Right cardiac atrium (tissue), 5 donors: ENCODE measurements at regions not wholly inside any gene's neighbourhood (a gene's known extent, or its start where the extent isn't known, plus 50 kb on each side); places are given as distances from the start of the nearest gene placed in this dataset.
"Not testable (repeated sequence)": the region's sequence is repeated elsewhere in the genome, so short reads cannot be mapped to it uniquely, and the experiment has no call there.

Experiments used
- ATAC-seq, 2 donors: fragments of 200-7000 bp; cut with Tn5 transposase; one replicate each; pipeline versions ENCODE4 v1.8.0 to v1.9.1; 2020; ENCODE audit warnings: moderate library complexity in 2 of 2, mild to moderate bottlenecking in 1 of 2
- DNase-seq, 3 donors: peaks; one replicate each; pipeline ENCODE4 v3.0.0-alpha.2; 2020
- H3K27ac ChIP-seq: one replicate; pipeline ENCODE4 v1.5.1; 2013; ENCODE audit warnings: mild to moderate bottlenecking, low read length, control low read depth, moderate library complexity
- H3K27me3 ChIP-seq: one replicate; pipeline ENCODE4 v1.6.1; 2013; ENCODE audit not compliant: control insufficient read depth, insufficient read depth
- H3K4me1 ChIP-seq: one replicate; pipeline ENCODE4 v1.6.1; 2013; ENCODE audit warnings: low read length; ENCODE audit not compliant: control insufficient read depth, insufficient read depth
- H3K4me3 ChIP-seq: one replicate; pipeline ENCODE4 v1.5.1; 2013; ENCODE audit warnings: low read length, control low read depth
- H3K9me3 ChIP-seq: one replicate; pipeline ENCODE4 v1.6.1; 2013; ENCODE audit warnings: low read length; ENCODE audit not compliant: control insufficient read depth
- WGBS: extraction: QIAGEN DNeasy Blood & Tissue Kit; methylation state at CpG from one replicate; pipeline ENCODE4 v1.1.7; 2013; 5-methylcytosine and 5-hydroxymethylcytosine counted together
- intact Hi-C, 4 donors: fragments of 100-400 bp; cut with DNase I; formaldehyde crosslinking; loops; one replicate each; pipeline versions ENCODE4 v1.11.0 to v1.14.0; 2022 to 2023
- donor health status: healthy with polysubstance abuse.
- donor health status: DM: no; HTN: yes; CAD: no.
- donor health status: DM: no; HTN: no; CAD: no.
- donor health status: DM: no; HTN: yes; CAD: no; lungs with severe emphysema.
- donor health status: DM: yes; HTN: yes; CAD: no.

- no peak overlapping the region for H3K4me3 ChIP-seq
- 83% methylated on average over 16 of the region's 16 CpGs for WGBS
- intact Hi-C loops, result loop anchor here in 2 of 4 donors (10.0 kb wide), 3 partner anchors 68 to 428 kb away; no protein-coding TSS in a partner anchor
- ATAC-seq (no peak), DNase-seq (no peak)
- no peaks in the 10 kb centered on the region for H3K4me1 ChIP-seq
- no peaks in the 10 kb centered on the region for H3K27me3 ChIP-seq
- no peak overlapping the region for H3K27ac ChIP-seq
- H3K9me3 ChIP-seq, result no peaks in the 10 kb centered on the region
Observed at GRCh38 chr22:23382428-23383218, 197.5 kb downstream of the IGLL1 start.

GRCh38 chr22:23381661-23382427 is 198.2 kb downstream of the IGLL1 start:
- H3K9me3 ChIP-seq, result no peaks in the 10 kb centered on the region
- 91% methylated on average over 16 of the region's 16 CpGs for WGBS

GRCh38 chr22:23380911-23381310 is 199.2 kb downstream of the IGLL1 start:
- Histone ChIP-seq H3K4me3 (no peak overlapping the region), H3K27me3 (no peaks in the 10 kb centered on the region), H3K27ac (no peak overlapping the region), H3K4me1 (no peaks in the 10 kb centered on the region), H3K9me3 (no peaks in the 10 kb centered on the region)
- intact Hi-C loops, result loop anchor here in 2 of 4 donors (10.0 kb wide), 3 partner anchors 66 to 426 kb away; no protein-coding TSS in a partner anchor
- DNase-seq (no peak), ATAC-seq (no peak)
- over 99% methylated on average over 4 of the region's 4 CpGs for WGBS

More at GRCh38 chr22:23381661-23382427, 198.2 kb downstream of the IGLL1 start:
- Histone ChIP-seq H3K27ac (no peak overlapping the region), H3K4me3 (no peak overlapping the region), H3K4me1 (no peaks in the 10 kb centered on the region), H3K27me3 (no peaks in the 10 kb centered on the region)
- DNase-seq, result no peak
- intact Hi-C loops, result loop anchor here in 2 of 4 donors (10.0 kb wide), 3 partner anchors 67 to 427 kb away; no protein-coding TSS in a partner anchor
- no peak for ATAC-seq

DNA sequence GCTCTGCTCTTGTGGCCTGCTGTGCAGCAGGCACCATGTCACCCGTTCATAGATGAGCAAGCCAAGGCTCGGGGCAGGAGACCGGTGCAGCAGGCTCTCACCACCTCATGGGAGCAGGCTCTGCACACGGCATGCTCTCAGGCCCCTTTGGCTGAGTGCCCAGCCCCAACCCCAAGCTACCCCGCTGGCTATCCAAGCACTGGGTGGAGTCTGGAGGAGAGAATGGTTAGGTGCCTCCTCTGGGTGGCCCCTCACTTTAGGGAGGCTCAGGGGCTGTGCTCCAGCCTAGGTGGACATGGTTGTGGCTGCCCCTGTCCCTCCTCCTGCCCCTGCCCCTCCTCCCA is 199.9 kb downstream of the IGLL1 start:
- no peaks in the 10 kb centered on the region for H3K27me3 ChIP-seq
- H3K27ac ChIP-seq, result no peak overlapping the region
- no peak overlapping the region for H3K4me3 ChIP-seq
- H3K4me1 ChIP-seq, result no peaks in the 10 kb centered on the region
- ATAC-seq, result no peak
- DNase-seq, result no peak
- no peaks in the 10 kb centered on the region for H3K9me3 ChIP-seq
- WGBS, result 34% methylated on average over 5 of the region's 5 CpGs
- intact Hi-C loops, result loop anchor here in 2 of 4 donors (10.0 kb wide), 3 partner anchors 65 to 425 kb away; no protein-coding TSS in a partner anchor

- DNase-seq, result not testable (repeated sequence)
Observed at GRCh38 chr22:23379540-23380229, 199.4 kb downstream of the BCR start.

DNA sequence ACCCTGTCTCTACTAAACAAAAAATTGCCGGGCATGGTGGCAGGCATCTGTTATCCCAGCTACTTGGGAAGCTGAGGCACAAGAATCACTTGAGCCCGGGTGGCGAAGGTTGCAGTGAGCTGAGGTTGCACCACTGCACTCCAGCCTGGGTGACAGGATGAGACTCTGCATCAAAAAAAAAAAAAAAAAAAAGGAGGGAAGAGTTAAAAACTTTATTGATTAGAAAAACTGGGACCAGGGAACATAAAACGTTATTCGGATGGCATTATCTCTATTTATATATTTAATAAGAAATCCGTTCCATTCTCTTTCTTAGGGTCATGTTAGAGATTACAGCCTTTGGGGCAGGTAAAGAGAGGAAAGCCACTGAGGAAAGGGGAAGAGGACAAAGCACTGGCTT is 197.5 kb downstream of the BCR start:
- no peaks in the 10 kb centered on the region for H3K9me3 ChIP-seq
- intact Hi-C loops, result loop anchor here in 1 of 4 donors (10.0 kb wide), 1 partner anchor 83 kb away; no protein-coding TSS in a partner anchor
- WGBS, result 81% methylated on average over 6 of the region's 6 CpGs
- no peak overlapping the region for H3K4me3 ChIP-seq
- no peak overlapping the region for H3K27ac ChIP-seq
- DNase-seq (no peak), ATAC-seq (no peak)
- no peaks in the 10 kb centered on the region for H3K27me3 ChIP-seq
- H3K4me1 ChIP-seq, result no peaks in the 10 kb centered on the region

More at GRCh38 chr22:23379540-23380229, 199.4 kb downstream of the BCR start:
- intact Hi-C loops, result loop anchor here in 3 of 4 donors (10.0 kb wide), 4 partner anchors 65 to 425 kb away; no protein-coding TSS in a partner anchor
- H3K9me3 ChIP-seq, H3K27ac ChIP-seq, H3K4me3 ChIP-seq, H3K27me3 ChIP-seq, ATAC-seq, H3K4me1 ChIP-seq: not testable (repeated sequence)
- WGBS, result 89% methylated on average over 15 of the region's 18 CpGs

DNA sequence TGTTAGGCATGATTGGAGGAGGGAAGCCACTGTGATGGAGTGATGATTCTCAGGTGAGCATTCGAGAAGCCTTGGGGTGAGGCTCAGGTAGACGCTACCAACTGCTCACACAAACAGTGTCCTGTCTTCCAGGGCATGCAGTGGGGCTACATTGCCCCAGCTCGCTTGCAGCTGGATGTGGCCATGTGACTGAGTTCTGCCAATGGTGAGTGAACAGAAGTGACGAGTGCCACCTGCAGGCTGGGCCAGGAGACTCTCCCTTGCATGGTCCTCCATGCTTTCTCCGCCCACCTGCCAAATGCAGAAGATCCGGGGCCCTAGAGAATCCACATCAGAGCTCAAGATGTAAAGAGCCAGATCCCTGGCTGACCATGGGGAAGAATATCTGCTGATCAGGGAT is 195.9 kb downstream of the BCR start:
- H3K9me3 ChIP-seq, result no peaks in the 10 kb centered on the region
- WGBS, result 65% methylated on average over 6 of the region's 6 CpGs
- no peak overlapping the region for H3K4me3 ChIP-seq
- no peaks in the 10 kb centered on the region for H3K4me1 ChIP-seq
- DNase-seq, result no peak
- H3K27ac ChIP-seq, result no peak overlapping the region
- no peaks in the 10 kb centered on the region for H3K27me3 ChIP-seq
- peak in 1 of 2 donors; percentile 30 for ATAC-seq
- intact Hi-C loops, result loop anchor here in 1 of 4 donors (10.0 kb wide), 1 partner anchor 81 kb away; no protein-coding TSS in a partner anchor

DNA sequence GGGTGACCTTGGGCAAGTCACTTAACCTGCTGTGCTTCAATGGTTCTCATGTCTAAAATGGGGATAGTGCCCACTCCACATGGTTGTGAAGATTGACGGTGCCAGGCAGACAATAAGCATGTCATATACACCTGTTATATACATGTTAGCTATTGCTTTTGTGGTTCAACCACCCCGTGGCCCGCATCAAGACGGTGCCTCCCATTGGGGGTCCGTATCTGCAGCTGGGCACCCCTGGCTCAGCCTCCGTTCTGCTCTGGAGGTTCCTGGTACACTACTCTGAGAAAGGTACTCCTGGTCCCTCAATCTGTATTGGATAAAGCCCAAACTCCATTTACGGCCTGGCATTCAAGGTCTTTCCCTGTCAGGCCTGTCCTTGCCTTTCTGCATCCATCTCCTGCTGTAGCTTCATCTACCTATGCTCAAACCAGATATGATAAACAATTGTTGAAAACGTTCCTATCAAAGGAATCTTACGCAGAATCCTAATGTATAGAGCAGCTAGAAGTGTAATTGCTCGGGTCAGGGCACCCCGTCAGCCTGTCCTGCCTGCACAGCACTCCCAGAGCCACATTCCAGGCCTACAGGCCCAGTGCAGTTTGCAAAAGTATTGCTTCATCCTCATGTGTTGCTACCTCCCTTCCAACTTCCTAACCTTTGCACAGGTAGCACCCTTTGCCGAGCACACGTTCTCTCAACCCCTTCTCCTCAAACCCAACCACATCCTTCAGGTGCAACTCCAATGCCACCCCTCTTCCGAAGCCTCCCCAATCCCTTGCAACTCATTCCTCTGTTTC is 194.9 kb downstream of the BCR start:
- H3K27ac ChIP-seq, result no peak overlapping the region
- ATAC-seq, result no peak
- no peak for DNase-seq
- intact Hi-C loops, result loop anchor here in 1 of 4 donors (10.0 kb wide), 1 partner anchor 80 kb away; no protein-coding TSS in a partner anchor
- no peaks in the 10 kb centered on the region for H3K27me3 ChIP-seq
- H3K4me3 ChIP-seq, result no peak overlapping the region
- H3K9me3 ChIP-seq, result no peaks in the 10 kb centered on the region
- 67% methylated on average over 14 of the region's 14 CpGs for WGBS
- H3K4me1 ChIP-seq, result no peaks in the 10 kb centered on the region

- DNase-seq, result no peak
- Histone ChIP-seq H3K4me1 (no peaks in the 10 kb centered on the region), H3K27ac (no peak overlapping the region), H3K4me3 (no peak overlapping the region), H3K9me3 (no peaks in the 10 kb centered on the region), H3K27me3 (no peaks in the 10 kb centered on the region)
- ATAC-seq, result no peak
- intact Hi-C loops, result loop anchor here in 1 of 4 donors (10.0 kb wide), 1 partner anchor 79 kb away; no protein-coding TSS in a partner anchor
- 73% methylated on average over 9 of the region's 9 CpGs for WGBS
Observed at GRCh38 chr22:23373601-23374000, 193.3 kb downstream of the BCR start.

- no peak for ATAC-seq
- Histone ChIP-seq H3K27me3 (no peaks in the 10 kb centered on the region), H3K27ac (no peak overlapping the region), H3K4me1 (no peaks in the 10 kb centered on the region), H3K4me3 (no peak overlapping the region), H3K9me3 (no peaks in the 10 kb centered on the region)
- 71% methylated on average over 8 of the region's 8 CpGs for WGBS
- intact Hi-C loops, result loop anchor here in 1 of 4 donors (10.0 kb wide), 1 partner anchor 75 kb away; no protein-coding TSS in a partner anchor
- no peak for DNase-seq
Observed at GRCh38 chr22:23370251-23370650, 189.9 kb downstream of the BCR start.
